Activated CD4-positive, alpha-beta T cell treated with anti-CD3 and anti-CD28 coated beads for 24 hours (primary cell): ENCODE measurements at regions not wholly inside any gene's neighbourhood (a gene's known extent, or its start where the extent isn't known, plus 50 kb on each side); places are given as distances from the start of the nearest gene placed in this dataset.
"Not testable (repeated sequence)": the region's sequence is repeated elsewhere in the genome, so short reads cannot be mapped to it uniquely, and the experiment has no call there.

Source experiments
- DNase-seq, 2 donors: peaks; one replicate each; pipeline ENCODE4 v3.0.0-alpha.2; 2020; ENCODE audit warnings: low read depth in 2 of 2

GRCh38 chr19:37303591-37304171 is 67.2 kb upstream of the ZNF527 start:
- no peak for DNase-seq

GRCh38 chr19:37304190-37304883 is 66.6 kb upstream of the ZNF527 start:
- DNase-seq: no peak

GRCh38 chr19:37304884-37305255 is 66.0 kb upstream of the ZNF527 start:
- DNase-seq: no peak

- no peak for DNase-seq
Observed at GRCh38 chr19:37306383-37306963, 64.4 kb upstream of the ZNF527 start.

GRCh38 chr19:37309834-37310575 is 60.9 kb upstream of the ZNF527 start:
- DNase-seq: no peak

- peak in 1 of 2 donors; percentile 27 for DNase-seq
Observed at GRCh38 chr19:37312531-37313334, 58.2 kb upstream of the ZNF527 start.

- no peak for DNase-seq
Observed at GRCh38 chr19:37313335-37313627, 57.6 kb upstream of the ZNF527 start.

GRCh38 chr19:37317403-37318209 is 53.3 kb upstream of the ZNF527 start:
- DNase-seq: peak; percentile 79 to 82

GRCh38 chr19:37320988-37321387 is 49.9 kb upstream of the ZNF527 start:
- not testable (repeated sequence) for DNase-seq
